Endothelial cell of umbilical vein (primary cell): ENCODE measurements at regions not wholly inside any gene's neighbourhood (a gene's known extent, or its start where the extent isn't known, plus 50 kb on each side); places are given as distances from the start of the nearest gene placed in this dataset.

ENCODE experiments used
- CTCF ChIP-seq, 2 donors: IDR thresholded peaks; 1 replicate in 1 of 2; 2 replicates in 1 of 2; pipeline ENCODE4 v1.5.1; 2011; ENCODE audit warnings: low read length in 2 of 2, mild to moderate bottlenecking in 2 of 2, moderate library complexity in 2 of 2, control low read depth in 1 of 2, inconsistent platforms in 1 of 2, low read depth in 1 of 2; ENCODE audit not compliant: insufficient read depth in 1 of 2; ENCODE audit errors: extremely low read depth in 1 of 2
- EZH2 ChIP-seq: IDR thresholded peaks from 2 replicates; pipeline ENCODE4 v1.6.1; 2012; ENCODE audit warnings: borderline replicate concordance, low read depth, mild to moderate bottlenecking, moderate library complexity, low read length, inconsistent platforms; ENCODE audit not compliant: severe bottlenecking
- MYC ChIP-seq: IDR thresholded peaks from one replicate; pipeline ENCODE4 v1.6.1; 2011; ENCODE audit warnings: mild to moderate bottlenecking, low read depth, low read length
- POLR2A ChIP-seq: IDR thresholded peaks from 2 replicates; pipeline ENCODE4 v1.6.1; 2012; ENCODE audit warnings: low read depth, mild to moderate bottlenecking, control low read depth, low read length
- POLR2AphosphoS5 ChIP-seq: IDR thresholded peaks from 2 replicates; pipeline ENCODE4 v1.6.1; 2012; ENCODE audit warnings: low read depth, mild to moderate bottlenecking, control low read depth, low read length, moderate library complexity; ENCODE audit not compliant: insufficient read depth

- no peak for TF ChIP-seq EZH2
- TF ChIP-seq CTCF (IDR thresholded peaks at IDR 0.05; ENCODE audit: extremely low read depth in 1 of 2, insufficient read depth in 1 of 2, low read depth in 1 of 2, low read length in 2 of 2) = no peak
- no peak for TF ChIP-seq POLR2AphosphoS5
- TF ChIP-seq MYC = no peak
- TF ChIP-seq POLR2A = no peak
These were observed 413.2 kb upstream of the JAG1 start for GRCh38 chr20:11086970-11087369.
